OCI-LY3 (cell line): ENCODE measurements at regions not wholly inside any gene's neighbourhood (a gene's known extent, or its start where the extent isn't known, plus 50 kb on each side); places are given as distances from the start of the nearest gene placed in this dataset.

ENCODE experiments used
- H2AFZ ChIP-seq: fragments of 200-600, 300-600 bp; shearing (Covaris generic); 2 replicates; pipeline ENCODE4 v1.6.0; 2014; ENCODE audit warnings: antibody characterized with exemption, low read depth, low read length
- H3K27ac ChIP-seq: fragments of 200-600, 300-600 bp; sonication (generic); 2 replicates; pipeline ENCODE4 v1.5.1; 2014; ENCODE audit warnings: mild to moderate bottlenecking, low read length, moderate library complexity, mixed read lengths
- H3K27me3 ChIP-seq: fragments of 200-600, 300-600 bp; sonication (generic); 2 replicates; pipeline ENCODE4 v1.6.1; 2014; ENCODE audit warnings: low read depth, low read length, mixed read lengths
- H3K36me3 ChIP-seq: fragments of 200-600, 300-600 bp; sonication (generic); replicated peaks from 2 replicates; pipeline ENCODE3; 2014; ENCODE audit warnings: low read depth, low read length, mixed read lengths
- H3K4me1 ChIP-seq: fragments of 300-600, 200-600 bp; sonication (generic); 2 replicates; pipeline ENCODE4 v1.6.1; 2014; ENCODE audit warnings: low read length, mixed read lengths
- H3K4me2 ChIP-seq: fragments of 200-600, 300-600 bp; sonication (generic); 2 replicates; pipeline ENCODE4 v1.6.1; 2014; ENCODE audit warnings: low read length, mixed read lengths
- H3K4me3 ChIP-seq: fragments of 300-600, 200-600 bp; sonication (generic); 2 replicates; pipeline ENCODE4 v1.5.1; 2014; ENCODE audit warnings: antibody characterized with exemption, mild to moderate bottlenecking, low read length, moderate library complexity
- H3K79me2 ChIP-seq: fragments of 300-600, 200-600 bp; shearing (Covaris generic); 2 replicates; pipeline ENCODE4 v1.6.1; 2014; ENCODE audit warnings: mild to moderate bottlenecking, low read length, mixed read lengths
- H3K9ac ChIP-seq: fragments of 300-600, 200-600 bp; shearing (Covaris generic); 2 replicates; pipeline ENCODE4 v1.6.0; 2014; ENCODE audit warnings: mild to moderate bottlenecking, low read length, moderate library complexity
- H3K9me3 ChIP-seq: fragments of 200-600, 300-600 bp; shearing (Covaris generic); 2 replicates; pipeline ENCODE4 v1.6.1; 2014; ENCODE audit warnings: low read length, mixed read lengths; ENCODE audit not compliant: insufficient read depth
- H4K20me1 ChIP-seq: fragments of 200-600, 300-600 bp; sonication (generic); 2 replicates; pipeline ENCODE4 v1.6.1; 2016; ENCODE audit warnings: low read length, mixed read lengths; ENCODE audit not compliant: insufficient read depth
- CTCF ChIP-seq: fragments of 200-600, 300-600 bp; sonication (generic); IDR thresholded peaks from 2 replicates; pipeline ENCODE4 v1.5.1; 2014; ENCODE audit warnings: antibody characterized with exemption, low read length, low read depth
- EZH2phosphoT487 ChIP-seq: fragments of 200-600 bp; shearing (Covaris generic); IDR thresholded peaks from 2 replicates; pipeline ENCODE4 v1.6.1; 2018; ENCODE audit warnings: antibody characterized with exemption, mixed run types, low read depth

- no peak overlapping the region for H2AFZ ChIP-seq
- no peak overlapping the region for H3K9ac ChIP-seq
- H3K36me3 ChIP-seq, result no peaks in the 10 kb centered on the region
- H3K4me2 ChIP-seq, result no peak overlapping the region
- H3K9me3 ChIP-seq, result no peaks in the 10 kb centered on the region
- H3K4me1 ChIP-seq, result no peaks in the 10 kb centered on the region
- H3K27ac ChIP-seq, result no peak overlapping the region
- no peaks in the 10 kb centered on the region for H3K27me3 ChIP-seq
- H4K20me1 ChIP-seq, result no peaks in the 10 kb centered on the region
- TF ChIP-seq CTCF (no peak), EZH2phosphoT487 (no peak)
- H3K79me2 ChIP-seq, result no peaks in the 10 kb centered on the region
- H3K4me3 ChIP-seq, result no peak overlapping the region
Measured at GRCh38 chr6:112983713-112984261, 636.7 kb downstream of the RFPL4B start.

- Histone ChIP-seq H3K4me2 (no peak overlapping the region), H2AFZ (no peak overlapping the region), H3K4me3 (no peak overlapping the region), H3K4me1 (no peaks in the 10 kb centered on the region), H4K20me1 (no peaks in the 10 kb centered on the region), H3K79me2 (no peaks in the 10 kb centered on the region), H3K27me3 (no peaks in the 10 kb centered on the region), H3K9me3 (no peaks in the 10 kb centered on the region), H3K36me3 (no peaks in the 10 kb centered on the region), H3K27ac (no peak overlapping the region), H3K9ac (no peak overlapping the region)
- TF ChIP-seq EZH2phosphoT487 (no peak), CTCF (no peak)
Measured at GRCh38 chr6:112984899-112985298, 637.8 kb downstream of the RFPL4B start.

- Histone ChIP-seq H3K27ac (no peak overlapping the region), H2AFZ (no peak overlapping the region), H3K79me2 (no peaks in the 10 kb centered on the region), H3K4me2 (no peak overlapping the region), H3K9ac (no peak overlapping the region), H3K27me3 (no peaks in the 10 kb centered on the region), H3K9me3 (no peaks in the 10 kb centered on the region), H3K4me1 (no peaks in the 10 kb centered on the region), H4K20me1 (no peaks in the 10 kb centered on the region), H3K36me3 (no peaks in the 10 kb centered on the region), H3K4me3 (no peak overlapping the region)
- no peak for TF ChIP-seq EZH2phosphoT487
- TF ChIP-seq CTCF, result no peak
Measured at GRCh38 chr6:112986321-112986720, 639.2 kb downstream of the RFPL4B start.

GRCh38 chr6:112988748-112989147 is 641.6 kb downstream of the RFPL4B start:
- H3K4me1 ChIP-seq, result no peaks in the 10 kb centered on the region
- no peak overlapping the region for H3K27ac ChIP-seq
- no peak overlapping the region for H3K4me3 ChIP-seq
- H3K79me2 ChIP-seq, result no peaks in the 10 kb centered on the region
- H4K20me1 ChIP-seq, result no peaks in the 10 kb centered on the region
- H2AFZ ChIP-seq, result no peak overlapping the region
- no peaks in the 10 kb centered on the region for H3K9me3 ChIP-seq
- no peak overlapping the region for H3K9ac ChIP-seq
- no peaks in the 10 kb centered on the region for H3K27me3 ChIP-seq
- H3K4me2 ChIP-seq, result no peak overlapping the region
- H3K36me3 ChIP-seq, result no peaks in the 10 kb centered on the region
- TF ChIP-seq EZH2phosphoT487, result no peak
- TF ChIP-seq CTCF, result no peak
